Chondrocyte (in vitro differentiated cells): ENCODE measurements at regions not wholly inside any gene's neighbourhood (a gene's known extent, or its start where the extent isn't known, plus 50 kb on each side); places are given as distances from the start of the nearest gene placed in this dataset.
"Not testable (repeated sequence)": the region's sequence is repeated elsewhere in the genome, so short reads cannot be mapped to it uniquely, and the experiment has no call there.

Source experiments
- DNase-seq: peaks from one replicate; pipeline ENCODE4 v3.0.0; 2021; ENCODE audit warnings: mixed read lengths, low spot score
- H3K27ac Mint-ChIP-seq: one replicate; pipeline ENCODE4 v1.8.0; 2021; ENCODE audit warnings: mild to moderate bottlenecking, moderate library complexity, mixed read lengths; ENCODE audit not compliant: unreplicated experiment
- H3K27me3 Mint-ChIP-seq: 2 replicates; pipeline ENCODE4 v1.8.0; 2021; ENCODE audit warnings: low read depth, mixed read lengths
- H3K36me3 Mint-ChIP-seq: 2 replicates; pipeline ENCODE4 v1.8.0; 2021; ENCODE audit warnings: low read depth, mixed read lengths
- H3K4me1 Mint-ChIP-seq: 2 replicates; pipeline ENCODE4 v1.8.0; 2021; ENCODE audit warnings: low read depth, mild to moderate bottlenecking, mixed read lengths
- H3K4me3 Mint-ChIP-seq: one replicate; pipeline ENCODE4 v1.8.0; 2021; ENCODE audit warnings: mild to moderate bottlenecking, moderate library complexity, mixed read lengths; ENCODE audit not compliant: unreplicated experiment
- H3K9me3 Mint-ChIP-seq: 2 replicates; pipeline ENCODE4 v1.8.0; 2021; ENCODE audit warnings: low read depth, mixed read lengths
- CTCF ChIP-seq: fragments of 200-600 bp; sonication (generic); IDR thresholded peaks from 2 replicates; pipeline ENCODE4 v1.5.0; 2021; ENCODE audit warnings: antibody characterized with exemption, mild to moderate bottlenecking, moderate library complexity

GRCh38 chr5:17373406-17373805 is 124.6 kb upstream of the TAF11L2 start:
- Mint-ChIP-seq H3K4me1 (peaks cover 10% of the 10 kb centered on the region), H3K4me3 (no peak overlapping the region), H3K36me3 (no peaks in the 10 kb centered on the region), H3K9me3 (no peaks in the 10 kb centered on the region), H3K27me3 (no peaks in the 10 kb centered on the region), H3K27ac (no peak overlapping the region)
- TF ChIP-seq CTCF, result no peak
- DNase-seq, result no peak

- no peak overlapping the region for H3K27ac Mint-ChIP-seq
- DNase-seq, result no peak
These were observed 124.0 kb upstream of the TAF11L2 start for GRCh38 chr5:17373814-17374556.

GRCh38 chr5:17374973-17375742 is 122.9 kb upstream of the TAF11L2 start:
- no peaks in the 10 kb centered on the region for H3K36me3 Mint-ChIP-seq
- H3K4me3 Mint-ChIP-seq, result no peak overlapping the region
- no peaks in the 10 kb centered on the region for H3K9me3 Mint-ChIP-seq
- peaks cover 28% of the 10 kb centered on the region for H3K4me1 Mint-ChIP-seq
- no peak for DNase-seq
- no peak overlapping the region for H3K27ac Mint-ChIP-seq
- no peaks in the 10 kb centered on the region for H3K27me3 Mint-ChIP-seq
- TF ChIP-seq CTCF, result no peak

More at GRCh38 chr5:17373814-17374556, 124.0 kb upstream of the TAF11L2 start:
- H3K4me1 Mint-ChIP-seq, result peaks cover 16% of the 10 kb centered on the region
- TF ChIP-seq CTCF, result no peak
- H3K4me3 Mint-ChIP-seq, result no peak overlapping the region
- no peaks in the 10 kb centered on the region for H3K36me3 Mint-ChIP-seq
- H3K27me3 Mint-ChIP-seq, result no peaks in the 10 kb centered on the region
- H3K9me3 Mint-ChIP-seq, result no peaks in the 10 kb centered on the region

GRCh38 chr5:17375886-17376285 is 122.1 kb upstream of the TAF11L2 start:
- not testable (repeated sequence) for H3K9me3 Mint-ChIP-seq, H3K4me3 Mint-ChIP-seq, H3K27me3 Mint-ChIP-seq, H3K27ac Mint-ChIP-seq, DNase-seq, H3K36me3 Mint-ChIP-seq
- peaks cover 35% of the 10 kb centered on the region for H3K4me1 Mint-ChIP-seq

- Mint-ChIP-seq H3K36me3 (no peaks in the 10 kb centered on the region), H3K4me3 (no peak overlapping the region), H3K27ac (peak overlapping the region; percentile 62), H3K9me3 (no peaks in the 10 kb centered on the region), H3K4me1 (peaks cover 50% of the 10 kb centered on the region), H3K27me3 (no peaks in the 10 kb centered on the region)
- TF ChIP-seq CTCF, result no peak
- no peak for DNase-seq
These were observed 119.6 kb upstream of the TAF11L2 start for GRCh38 chr5:17378346-17378997.
